GM21619 (cell line): ENCODE measurements at regions not wholly inside any gene's neighbourhood (a gene's known extent, or its start where the extent isn't known, plus 50 kb on each side); places are given as distances from the start of the nearest gene placed in this dataset.
"Not testable (repeated sequence)": the region's sequence is repeated elsewhere in the genome, so short reads cannot be mapped to it uniquely, and the experiment has no call there.

Experiments used
- ATAC-seq: cut with Tn5 transposase; IDR thresholded peaks from one replicate; pipeline ENCODE4 v1.9.1; 2021; ENCODE audit not compliant: unreplicated experiment

GRCh38 chr1:163562355-163562754 is 240.6 kb downstream of the NUF2 start:
- ATAC-seq, result no peak

- no peak for ATAC-seq
Observed at GRCh38 chr1:163565166-163565565, 243.4 kb downstream of the NUF2 start.

- no peak for ATAC-seq
Observed at GRCh38 chr1:163570071-163570470, 248.3 kb downstream of the NUF2 start.

GRCh38 chr1:163571950-163572349 is 250.2 kb downstream of the NUF2 start:
- no peak for ATAC-seq

- no peak for ATAC-seq
Observed at GRCh38 chr1:163574119-163574518, 252.4 kb downstream of the NUF2 start.

- ATAC-seq, result no peak
Observed at GRCh38 chr1:163580926-163581325, 259.2 kb downstream of the NUF2 start.

- no peak for ATAC-seq
Observed at GRCh38 chr1:163583661-163584181, 262.0 kb downstream of the NUF2 start.

- no peak for ATAC-seq
Observed at GRCh38 chr1:163585796-163586195, 264.0 kb downstream of the NUF2 start.

- no peak for ATAC-seq
Observed at GRCh38 chr1:163588796-163589195, 267.0 kb downstream of the NUF2 start.

- ATAC-seq, result no peak
Observed at GRCh38 chr1:163589735-163590134, 268.0 kb downstream of the NUF2 start.

- ATAC-seq, result not testable (repeated sequence)
Observed at GRCh38 chr1:163591131-163591530, 269.4 kb downstream of the NUF2 start.

- not testable (repeated sequence) for ATAC-seq
Observed at GRCh38 chr1:163592623-163593022, 270.9 kb downstream of the NUF2 start.

GRCh38 chr1:163596106-163596505 is 274.4 kb downstream of the NUF2 start:
- not testable (repeated sequence) for ATAC-seq

GRCh38 chr1:163596541-163597258 is 274.9 kb downstream of the NUF2 start:
- no peak for ATAC-seq

GRCh38 chr1:163604321-163604720 is 282.6 kb downstream of the NUF2 start:
- no peak for ATAC-seq

- ATAC-seq, result no peak
Observed at GRCh38 chr1:163604896-163605295, 283.1 kb downstream of the NUF2 start.

GRCh38 chr1:163608979-163609378 is 287.2 kb downstream of the NUF2 start:
- no peak for ATAC-seq

GRCh38 chr1:163609858-163610257 is 288.1 kb downstream of the NUF2 start:
- no peak for ATAC-seq

GRCh38 chr1:163610486-163610885 is 288.7 kb downstream of the NUF2 start:
- no peak for ATAC-seq

GRCh38 chr1:163614361-163614760 is 292.6 kb downstream of the NUF2 start:
- no peak for ATAC-seq

GRCh38 chr1:163628034-163628773 is 306.4 kb downstream of the NUF2 start:
- no peak for ATAC-seq

GRCh38 chr1:163632269-163632668 is 310.5 kb downstream of the NUF2 start:
- ATAC-seq, result no peak
